ENCODE measurements at regions not wholly inside any gene's neighbourhood (a gene's known extent, or its start where the extent isn't known, plus 50 kb on each side); places are given as distances from the start of the nearest gene placed in this dataset.

- Histone ChIP-seq H3K9me3 (ENCODE audit: insufficient read depth, low read length, severe bottlenecking) (no peaks in the 10 kb centered on the region), H3K27me3 (ENCODE audit: insufficient read depth, low read length, poor library complexity) (no peaks in the 10 kb centered on the region), H3K4me1 (ENCODE audit: insufficient read depth, low read length) (peaks cover 10% of the 10 kb centered on the region), H3K27ac (ENCODE audit: low read length) (no peak overlapping the region), H3K79me2 (ENCODE audit: insufficient read depth, low read length) (no peaks in the 10 kb centered on the region), H3K4me2 (ENCODE audit: insufficient read depth, low read length) (no peak overlapping the region), H2AFZ (ENCODE audit: low read depth, low read length) (no peak overlapping the region), H3K36me3 (ENCODE audit: insufficient read depth, low read length) (no peaks in the 10 kb centered on the region), H3K9ac (ENCODE audit: low read depth, low read length) (no peak overlapping the region), H3K4me3 (ENCODE audit: low read depth in 1 of 2, low read length in 2 of 2) (no peak overlapping the region), H4K20me1 (ENCODE audit: insufficient read depth, low read length) (no peaks in the 10 kb centered on the region)
- no peak for DNase-seq
- ATAC-seq (ENCODE audit: insufficient read depth, low read depth) = peak; percentile 72
- TF ChIP-seq EZH2 (IDR thresholded peaks at IDR 0.05; ENCODE audit: borderline replicate concordance, low read depth, low read length, severe bottlenecking) = no peak
- no peak for TF ChIP-seq CTCF (IDR thresholded peaks at IDR 0.05; ENCODE audit: borderline replicate concordance, extremely low read depth, low read length, poor library complexity, severe bottlenecking)
Measured at GRCh38 chr14:51592836-51593235, 58.9 kb upstream of the FRMD6 start.

- DNase-seq = no peak
- Histone ChIP-seq H3K79me2 (ENCODE audit: insufficient read depth, low read length) (no peaks in the 10 kb centered on the region), H3K27me3 (ENCODE audit: insufficient read depth, low read length, poor library complexity) (no peaks in the 10 kb centered on the region), H3K4me3 (ENCODE audit: low read depth in 1 of 2, low read length in 2 of 2) (no peak overlapping the region), H3K27ac (ENCODE audit: low read length) (no peak overlapping the region), H3K4me1 (ENCODE audit: insufficient read depth, low read length) (peaks cover 10% of the 10 kb centered on the region), H3K36me3 (ENCODE audit: insufficient read depth, low read length) (no peaks in the 10 kb centered on the region), H3K9me3 (ENCODE audit: insufficient read depth, low read length, severe bottlenecking) (no peaks in the 10 kb centered on the region), H2AFZ (ENCODE audit: low read depth, low read length) (no peak overlapping the region), H3K4me2 (ENCODE audit: insufficient read depth, low read length) (no peak overlapping the region), H3K9ac (ENCODE audit: low read depth, low read length) (no peak overlapping the region), H4K20me1 (ENCODE audit: insufficient read depth, low read length) (no peaks in the 10 kb centered on the region)
- TF ChIP-seq EZH2 (IDR thresholded peaks at IDR 0.05; ENCODE audit: borderline replicate concordance, low read depth, low read length, severe bottlenecking) (no peak), CTCF (IDR thresholded peaks at IDR 0.05; ENCODE audit: borderline replicate concordance, extremely low read depth, low read length, poor library complexity, severe bottlenecking) (no peak)
- ATAC-seq (ENCODE audit: insufficient read depth, low read depth) = no peak
Measured at GRCh38 chr14:51593397-51593796, 58.3 kb upstream of the FRMD6 start.

GRCh38 chr14:51595881-51596455, 55.7 kb upstream of the FRMD6 start:
- Histone ChIP-seq H3K4me2 (ENCODE audit: insufficient read depth, low read length) (no peak overlapping the region), H2AFZ (ENCODE audit: low read depth, low read length) (no peak overlapping the region), H3K4me3 (ENCODE audit: low read depth in 1 of 2, low read length in 2 of 2) (no peak overlapping the region), H3K9me3 (ENCODE audit: insufficient read depth, low read length, severe bottlenecking) (no peaks in the 10 kb centered on the region), H3K4me1 (ENCODE audit: insufficient read depth, low read length) (peaks cover 10% of the 10 kb centered on the region), H3K27me3 (ENCODE audit: insufficient read depth, low read length, poor library complexity) (no peaks in the 10 kb centered on the region), H3K27ac (ENCODE audit: low read length) (no peak overlapping the region), H4K20me1 (ENCODE audit: insufficient read depth, low read length) (no peaks in the 10 kb centered on the region), H3K36me3 (ENCODE audit: insufficient read depth, low read length) (no peaks in the 10 kb centered on the region), H3K9ac (ENCODE audit: low read depth, low read length) (no peak overlapping the region), H3K79me2 (ENCODE audit: insufficient read depth, low read length) (no peaks in the 10 kb centered on the region)
- DNase-seq (no peak), ATAC-seq (ENCODE audit: insufficient read depth, low read depth) (no peak)
- TF ChIP-seq CTCF (IDR thresholded peaks at IDR 0.05; ENCODE audit: borderline replicate concordance, extremely low read depth, low read length, poor library complexity, severe bottlenecking) (no peak), EZH2 (IDR thresholded peaks at IDR 0.05; ENCODE audit: borderline replicate concordance, low read depth, low read length, severe bottlenecking) (no peak)
